Activated T-helper 17 cell treated with anti-CD3 and anti-CD28 coated beads, Interleukin-2, amount 50 U/mL, for 72 hours (primary cell): ENCODE measurements at regions not wholly inside any gene's neighbourhood (a gene's known extent, or its start where the extent isn't known, plus 50 kb on each side); places are given as distances from the start of the nearest gene placed in this dataset.

ENCODE experiments used
- ATAC-seq: fragments of 150-1000 bp; cut with Tn5 transposase; replicated peaks from 2 replicates; pipeline ENCODE4 v1.10.0; 2021; ENCODE audit warnings: mild to moderate bottlenecking, moderate library complexity
- H3K27ac Mint-ChIP-seq: one replicate; pipeline ENCODE4 v1.8.0; 2022; ENCODE audit warnings: mixed read lengths
- H3K27me3 Mint-ChIP-seq: one replicate; pipeline ENCODE4 v1.8.0; 2022; ENCODE audit warnings: mixed read lengths
- H3K36me3 Mint-ChIP-seq: one replicate; pipeline ENCODE4 v1.8.0; 2022; ENCODE audit warnings: low read depth, mild to moderate bottlenecking, mixed read lengths
- H3K4me1 Mint-ChIP-seq: one replicate; pipeline ENCODE4 v1.8.0; 2022; ENCODE audit warnings: mixed read lengths
- H3K4me3 Mint-ChIP-seq: one replicate; pipeline ENCODE4 v1.8.0; 2022; ENCODE audit warnings: mild to moderate bottlenecking, mixed read lengths
- H3K9me3 Mint-ChIP-seq: one replicate; pipeline ENCODE4 v1.8.0; 2022; ENCODE audit warnings: mixed read lengths

- no peak for ATAC-seq
- Mint-ChIP-seq H3K9me3 (peaks cover 4% of the 10 kb centered on the region), H3K36me3 (no peaks in the 10 kb centered on the region), H3K27ac (no peak overlapping the region), H3K4me1 (no peaks in the 10 kb centered on the region), H3K27me3 (peaks cover 73% of the 10 kb centered on the region), H3K4me3 (no peak overlapping the region)
Measured at GRCh38 chr15:96410175-96411055, 79.9 kb downstream of the NR2F2 start.

GRCh38 chr15:96411056-96412031 is 80.8 kb downstream of the NR2F2 start:
- Mint-ChIP-seq H3K4me1 (no peaks in the 10 kb centered on the region), H3K27ac (no peak overlapping the region), H3K4me3 (no peak overlapping the region), H3K27me3 (peaks cover 75% of the 10 kb centered on the region), H3K9me3 (peaks cover under 1% of the 10 kb centered on the region), H3K36me3 (no peaks in the 10 kb centered on the region)
- ATAC-seq = no peak

- H3K4me1 Mint-ChIP-seq = no peaks in the 10 kb centered on the region
- no peak overlapping the region for H3K27ac Mint-ChIP-seq
- ATAC-seq = no peak
- H3K36me3 Mint-ChIP-seq = no peaks in the 10 kb centered on the region
- peaks cover 68% of the 10 kb centered on the region for H3K27me3 Mint-ChIP-seq
- no peaks in the 10 kb centered on the region for H3K9me3 Mint-ChIP-seq
- H3K4me3 Mint-ChIP-seq = no peak overlapping the region
Measured at GRCh38 chr15:96412045-96412905, 81.8 kb downstream of the NR2F2 start.

GRCh38 chr15:96412906-96413231 is 82.4 kb downstream of the NR2F2 start:
- peaks cover 66% of the 10 kb centered on the region for H3K27me3 Mint-ChIP-seq
- no peak overlapping the region for H3K27ac Mint-ChIP-seq
- no peaks in the 10 kb centered on the region for H3K9me3 Mint-ChIP-seq
- no peak overlapping the region for H3K4me3 Mint-ChIP-seq
- no peak for ATAC-seq
- H3K4me1 Mint-ChIP-seq = no peaks in the 10 kb centered on the region
- H3K36me3 Mint-ChIP-seq = no peaks in the 10 kb centered on the region

- H3K9me3 Mint-ChIP-seq = no peaks in the 10 kb centered on the region
- ATAC-seq = no peak
- H3K4me1 Mint-ChIP-seq = no peaks in the 10 kb centered on the region
- no peaks in the 10 kb centered on the region for H3K36me3 Mint-ChIP-seq
- no peak overlapping the region for H3K27ac Mint-ChIP-seq
- H3K27me3 Mint-ChIP-seq = peaks cover 66% of the 10 kb centered on the region
- H3K4me3 Mint-ChIP-seq = no peak overlapping the region
Measured at GRCh38 chr15:96413657-96414056, 83.2 kb downstream of the NR2F2 start.

- no peak overlapping the region for H3K27ac Mint-ChIP-seq
Measured at GRCh38 chr15:96414875-96415274, 84.4 kb downstream of the NR2F2 start.

GRCh38 chr15:96415513-96416217 is 85.2 kb downstream of the NR2F2 start:
- no peaks in the 10 kb centered on the region for H3K9me3 Mint-ChIP-seq
- H3K27me3 Mint-ChIP-seq = peaks cover 64% of the 10 kb centered on the region
- ATAC-seq = no peak
- no peak overlapping the region for H3K4me3 Mint-ChIP-seq
- no peaks in the 10 kb centered on the region for H3K4me1 Mint-ChIP-seq
- no peaks in the 10 kb centered on the region for H3K36me3 Mint-ChIP-seq
- no peak overlapping the region for H3K27ac Mint-ChIP-seq

More at GRCh38 chr15:96414875-96415274, 84.4 kb downstream of the NR2F2 start:
- H3K9me3 Mint-ChIP-seq = no peaks in the 10 kb centered on the region
- no peak for ATAC-seq
- H3K4me3 Mint-ChIP-seq = no peak overlapping the region
- no peaks in the 10 kb centered on the region for H3K4me1 Mint-ChIP-seq
- H3K27me3 Mint-ChIP-seq = peaks cover 72% of the 10 kb centered on the region
- H3K36me3 Mint-ChIP-seq = no peaks in the 10 kb centered on the region

GRCh38 chr15:96416218-96416933 is 85.9 kb downstream of the NR2F2 start:
- no peaks in the 10 kb centered on the region for H3K36me3 Mint-ChIP-seq
- peaks cover 58% of the 10 kb centered on the region for H3K27me3 Mint-ChIP-seq
- no peak overlapping the region for H3K27ac Mint-ChIP-seq
- no peaks in the 10 kb centered on the region for H3K9me3 Mint-ChIP-seq
- no peak overlapping the region for H3K4me3 Mint-ChIP-seq
- ATAC-seq = no peak
- H3K4me1 Mint-ChIP-seq = no peaks in the 10 kb centered on the region

GRCh38 chr15:96416934-96417759 is 86.6 kb downstream of the NR2F2 start:
- peaks cover 58% of the 10 kb centered on the region for H3K27me3 Mint-ChIP-seq
- no peak overlapping the region for H3K27ac Mint-ChIP-seq
- H3K4me1 Mint-ChIP-seq = no peaks in the 10 kb centered on the region
- H3K4me3 Mint-ChIP-seq = no peak overlapping the region
- no peaks in the 10 kb centered on the region for H3K9me3 Mint-ChIP-seq
- H3K36me3 Mint-ChIP-seq = no peaks in the 10 kb centered on the region
- no peak for ATAC-seq

- H3K4me1 Mint-ChIP-seq = no peaks in the 10 kb centered on the region
- no peak overlapping the region for H3K4me3 Mint-ChIP-seq
- H3K27ac Mint-ChIP-seq = no peak overlapping the region
Measured at GRCh38 chr15:96417760-96418130, 87.2 kb downstream of the NR2F2 start.

GRCh38 chr15:96418146-96418545 is 87.6 kb downstream of the NR2F2 start:
- H3K4me3 Mint-ChIP-seq = no peak overlapping the region
- ATAC-seq = no peak
- no peaks in the 10 kb centered on the region for H3K4me1 Mint-ChIP-seq
- no peak overlapping the region for H3K27ac Mint-ChIP-seq
- H3K9me3 Mint-ChIP-seq = no peaks in the 10 kb centered on the region
- no peaks in the 10 kb centered on the region for H3K36me3 Mint-ChIP-seq
- peaks cover 49% of the 10 kb centered on the region for H3K27me3 Mint-ChIP-seq

More at GRCh38 chr15:96417760-96418130, 87.2 kb downstream of the NR2F2 start:
- Mint-ChIP-seq H3K27me3 (peaks cover 53% of the 10 kb centered on the region), H3K36me3 (no peaks in the 10 kb centered on the region), H3K9me3 (no peaks in the 10 kb centered on the region)
- no peak for ATAC-seq

GRCh38 chr15:96421178-96421601 is 90.7 kb downstream of the NR2F2 start:
- H3K9me3 Mint-ChIP-seq = peaks cover 4% of the 10 kb centered on the region
- H3K4me3 Mint-ChIP-seq = no peak overlapping the region
- ATAC-seq = no peak
- H3K4me1 Mint-ChIP-seq = no peaks in the 10 kb centered on the region
- H3K27me3 Mint-ChIP-seq = peaks cover 24% of the 10 kb centered on the region
- no peaks in the 10 kb centered on the region for H3K36me3 Mint-ChIP-seq
- no peak overlapping the region for H3K27ac Mint-ChIP-seq
